Dendritic cell treated with granulocyte-macrophage colony-stimulating factor and Interleukin-4, amounts not matched to agents 40 ng/mL and 50 ng/mL, for 4 days (primary cell): ENCODE measurements at regions not wholly inside any gene's neighbourhood (a gene's known extent, or its start where the extent isn't known, plus 50 kb on each side); places are given as distances from the start of the nearest gene placed in this dataset.
"Not testable (repeated sequence)": the region's sequence is repeated elsewhere in the genome, so short reads cannot be mapped to it uniquely, and the experiment has no call there.

ENCODE experiments used
- H3K27ac Mint-ChIP-seq: one replicate; pipeline ENCODE4 v1.8.0; 2022; ENCODE audit warnings: mild to moderate bottlenecking, mixed read lengths
- H3K27me3 Mint-ChIP-seq: one replicate; pipeline ENCODE4 v1.8.0; 2022; ENCODE audit warnings: mild to moderate bottlenecking, mixed read lengths
- H3K36me3 Mint-ChIP-seq: one replicate; pipeline ENCODE4 v1.8.0; 2022; ENCODE audit warnings: low read depth, mixed read lengths
- H3K4me1 Mint-ChIP-seq: one replicate; pipeline ENCODE4 v1.8.0; 2022; ENCODE audit warnings: low read depth, mixed read lengths
- H3K4me3 Mint-ChIP-seq: one replicate; pipeline ENCODE4 v1.8.0; 2022; ENCODE audit warnings: mild to moderate bottlenecking, moderate library complexity, mixed read lengths
- H3K9me3 Mint-ChIP-seq: one replicate; pipeline ENCODE4 v1.8.0; 2022; ENCODE audit warnings: mixed read lengths
- intact Hi-C: fragments of 100-400 bp; cut with micrococcal nuclease; formaldehyde crosslinking; loops from one replicate; pipeline ENCODE4 v1.15.0; 2022

DNA sequence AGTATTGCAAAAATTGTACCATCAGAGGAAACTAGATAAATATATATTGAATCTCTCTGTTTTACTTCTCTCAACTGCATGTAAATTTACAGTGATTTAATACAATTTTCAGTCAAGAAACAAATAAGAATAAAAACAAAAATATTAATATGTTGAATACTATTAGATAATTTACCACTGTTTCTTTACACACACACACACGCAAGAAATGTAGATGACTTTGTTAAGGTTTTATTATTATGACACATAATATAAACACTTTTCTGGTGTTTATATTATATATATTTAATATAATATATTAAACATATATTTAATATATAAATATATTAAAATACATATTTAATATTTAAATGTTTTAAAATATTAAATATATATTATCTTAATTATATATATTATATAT lies 814.3 kb upstream of the CDH10 start:
- no peak overlapping the region for H3K27ac Mint-ChIP-seq
- no peaks in the 10 kb centered on the region for H3K4me1 Mint-ChIP-seq
- H3K9me3 Mint-ChIP-seq, result peaks cover 25% of the 10 kb centered on the region
- no peaks in the 10 kb centered on the region for H3K36me3 Mint-ChIP-seq
- intact Hi-C loops, result no loop called here
- no peak overlapping the region for H3K4me3 Mint-ChIP-seq
- no peaks in the 10 kb centered on the region for H3K27me3 Mint-ChIP-seq

DNA sequence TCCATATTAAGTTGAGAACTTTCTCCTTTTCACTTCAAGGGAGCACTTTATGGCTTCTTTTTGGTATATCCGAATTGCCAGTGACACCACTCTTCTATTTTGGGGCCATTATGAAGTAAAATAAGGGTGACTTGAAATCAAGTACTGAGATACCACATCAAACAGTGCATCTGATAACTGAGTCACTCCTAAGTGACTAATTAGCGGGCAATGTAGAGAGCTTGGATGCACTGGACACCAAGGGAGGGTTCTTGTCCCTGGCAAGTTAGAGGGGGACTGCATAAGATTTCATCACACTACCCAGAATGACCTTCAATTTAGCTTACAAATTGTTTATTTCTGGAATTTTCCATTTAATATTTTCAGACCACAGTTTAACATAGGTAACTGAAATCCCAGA lies 813.9 kb upstream of the CDH10 start:
- Mint-ChIP-seq H3K27ac (no peak overlapping the region), H3K9me3 (peaks cover 20% of the 10 kb centered on the region), H3K27me3 (no peaks in the 10 kb centered on the region), H3K36me3 (no peaks in the 10 kb centered on the region), H3K4me3 (no peak overlapping the region), H3K4me1 (no peaks in the 10 kb centered on the region)
- intact Hi-C loops, result no loop called here

DNA sequence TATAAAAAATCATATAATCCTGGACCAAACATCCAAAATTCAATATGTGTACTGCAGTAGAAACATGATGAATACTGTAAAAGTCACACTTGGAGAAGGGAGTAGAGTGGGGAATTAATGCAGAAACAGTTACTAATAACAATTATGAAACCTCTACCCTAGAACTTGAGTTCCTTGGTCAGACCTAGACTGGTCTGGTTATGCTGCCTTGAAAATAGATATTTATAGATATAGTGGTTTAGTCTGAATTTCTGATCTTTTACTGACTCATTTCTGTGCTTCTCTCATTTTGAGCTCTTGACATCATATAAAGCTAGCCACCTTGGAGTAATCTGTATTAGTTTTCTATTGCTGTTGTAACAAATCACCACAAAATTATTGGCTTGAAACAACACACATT lies 808.7 kb upstream of the CDH10 start:
- Mint-ChIP-seq H3K4me3 (no peak overlapping the region), H3K27me3 (no peaks in the 10 kb centered on the region), H3K36me3 (no peaks in the 10 kb centered on the region), H3K4me1 (no peaks in the 10 kb centered on the region), H3K9me3 (peaks cover 9% of the 10 kb centered on the region), H3K27ac (no peak overlapping the region)
- intact Hi-C loops, result no loop called here

DNA sequence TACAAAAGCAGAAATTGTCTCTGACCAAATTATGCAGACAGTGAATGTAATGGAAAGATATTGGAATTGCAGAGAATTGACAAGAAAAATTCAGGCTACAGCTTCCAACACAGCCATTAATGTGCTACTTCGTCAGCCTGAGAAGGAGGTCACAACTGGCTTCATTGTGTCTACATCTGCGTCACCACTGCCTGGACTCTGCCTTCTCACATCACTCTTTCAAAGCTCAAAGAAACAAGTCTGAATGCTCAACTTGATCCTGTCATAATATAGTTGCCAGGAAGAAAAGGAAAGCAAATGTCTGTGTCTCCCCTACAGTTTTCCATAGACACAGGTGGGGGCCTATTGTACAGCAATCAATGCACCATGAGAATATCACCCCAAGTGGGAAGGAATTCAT lies 806.5 kb upstream of the CDH10 start:
- intact Hi-C loops, result no loop called here

DNA sequence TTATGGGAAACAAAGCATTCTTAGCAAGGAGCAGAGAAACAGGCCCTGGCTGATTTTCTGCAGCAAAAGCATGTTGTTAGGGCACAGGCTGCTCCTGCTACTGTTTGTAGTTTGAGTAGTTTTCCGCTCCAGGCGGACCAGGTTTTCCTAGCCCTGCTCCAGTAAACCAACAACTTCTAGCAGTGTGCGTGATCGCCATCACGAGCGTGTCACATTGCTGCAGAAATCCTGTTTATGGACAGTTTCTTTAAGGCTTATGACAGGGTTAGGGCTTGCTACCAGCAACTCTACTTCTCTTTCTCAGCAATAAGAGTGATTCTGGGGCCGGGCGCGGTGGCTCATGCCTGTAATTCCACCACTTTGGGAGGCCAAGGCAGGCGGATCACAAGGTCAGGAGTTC lies 803.9 kb upstream of the CDH10 start:
- H3K4me3 Mint-ChIP-seq, result no peak overlapping the region

More for the DNA sequence above, 806.5 kb upstream of the CDH10 start:
- no peak overlapping the region for H3K4me3 Mint-ChIP-seq
- no peaks in the 10 kb centered on the region for H3K4me1 Mint-ChIP-seq
- H3K27me3 Mint-ChIP-seq, result no peaks in the 10 kb centered on the region
- H3K9me3 Mint-ChIP-seq, result peaks cover 9% of the 10 kb centered on the region
- no peak overlapping the region for H3K27ac Mint-ChIP-seq
- H3K36me3 Mint-ChIP-seq, result no peaks in the 10 kb centered on the region

DNA sequence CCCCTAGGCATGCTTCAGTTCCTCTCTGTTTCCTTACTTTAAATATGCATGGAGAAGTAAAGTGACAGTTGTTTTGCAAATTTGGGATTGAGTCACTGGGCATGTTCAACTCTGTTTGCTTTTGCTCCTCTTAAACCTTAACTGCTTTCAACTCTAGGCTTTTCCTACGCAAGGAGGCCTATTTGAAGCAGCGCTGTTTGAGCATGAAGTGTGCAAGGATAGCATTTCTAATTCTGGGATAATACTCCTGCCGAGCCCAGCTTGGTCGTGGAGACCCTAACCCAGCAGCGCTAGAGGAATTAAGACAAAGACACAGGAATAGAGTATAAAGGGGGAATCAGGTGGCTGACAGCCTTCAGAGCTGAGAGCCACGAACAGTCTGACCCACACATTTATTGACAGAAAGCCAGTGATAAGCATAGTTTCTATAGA lies 803.4 kb upstream of the CDH10 start:
- H3K9me3 Mint-ChIP-seq, result peaks cover 9% of the 10 kb centered on the region
- H3K4me1 Mint-ChIP-seq, result no peaks in the 10 kb centered on the region
- H3K27ac Mint-ChIP-seq, result no peak overlapping the region
- H3K36me3 Mint-ChIP-seq, result no peaks in the 10 kb centered on the region
- intact Hi-C loops, result no loop called here
- H3K4me3 Mint-ChIP-seq, result no peak overlapping the region
- no peaks in the 10 kb centered on the region for H3K27me3 Mint-ChIP-seq

More for the DNA sequence above, 803.9 kb upstream of the CDH10 start:
- intact Hi-C loops, result no loop called here
- Mint-ChIP-seq H3K9me3 (peaks cover 9% of the 10 kb centered on the region), H3K4me1 (no peaks in the 10 kb centered on the region), H3K27me3 (no peaks in the 10 kb centered on the region), H3K36me3 (no peaks in the 10 kb centered on the region), H3K27ac (no peak overlapping the region)

DNA sequence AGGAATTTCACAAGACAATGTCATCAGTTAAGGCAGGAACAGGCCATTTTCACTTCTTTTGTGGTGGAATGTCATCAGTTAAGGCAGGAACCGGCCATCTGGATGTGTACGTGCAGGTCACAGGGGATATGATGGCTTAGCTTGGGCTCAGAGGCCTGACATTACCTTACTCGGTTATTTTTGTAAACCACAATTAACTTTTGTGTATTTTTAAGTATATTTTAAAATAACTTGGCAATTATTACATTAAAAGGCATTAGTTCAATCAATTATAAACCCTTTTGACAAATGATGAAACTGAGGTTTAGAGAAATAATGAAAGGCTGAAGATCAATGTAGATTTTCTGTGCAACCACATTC lies 801.3 kb upstream of the CDH10 start:
- H3K27me3 Mint-ChIP-seq, H3K27ac Mint-ChIP-seq, H3K9me3 Mint-ChIP-seq, H3K4me1 Mint-ChIP-seq, H3K36me3 Mint-ChIP-seq, intact Hi-C loops, H3K4me3 Mint-ChIP-seq: not testable (repeated sequence)

DNA sequence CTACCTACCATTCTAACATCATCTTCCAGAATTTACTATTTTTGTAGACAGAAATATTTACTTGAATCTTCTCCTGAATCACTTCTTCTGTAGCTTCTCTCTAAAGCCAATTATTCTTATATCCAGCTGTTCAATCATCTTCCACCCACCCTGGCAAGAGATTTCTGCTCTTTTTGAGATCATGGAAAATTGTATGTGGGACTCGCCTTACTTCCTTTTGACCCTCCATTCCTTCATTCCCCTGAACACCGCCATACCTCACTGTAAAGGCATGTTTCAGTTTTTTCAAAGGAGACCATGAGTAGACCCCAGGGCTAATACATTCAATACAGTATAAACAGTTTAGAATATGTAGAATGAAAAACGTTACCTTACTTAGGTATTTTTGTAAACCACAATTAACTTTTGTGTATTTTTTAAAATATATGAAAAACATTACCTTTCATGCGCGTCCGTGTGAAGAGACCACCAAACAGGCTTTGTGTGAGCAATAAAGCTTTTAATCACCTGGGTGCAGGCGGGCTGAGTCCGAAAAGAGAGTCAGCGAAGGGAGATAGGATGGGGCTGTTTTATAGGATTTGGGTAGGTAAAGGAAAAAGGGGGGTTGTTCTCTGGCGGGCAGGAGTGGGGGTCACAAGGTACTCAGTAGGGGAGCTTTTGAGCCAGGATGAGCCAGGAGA lies 800.7 kb upstream of the CDH10 start:
- H3K9me3 Mint-ChIP-seq, H3K27me3 Mint-ChIP-seq, H3K36me3 Mint-ChIP-seq, H3K27ac Mint-ChIP-seq, H3K4me3 Mint-ChIP-seq, intact Hi-C loops, H3K4me1 Mint-ChIP-seq: not testable (repeated sequence)

DNA sequence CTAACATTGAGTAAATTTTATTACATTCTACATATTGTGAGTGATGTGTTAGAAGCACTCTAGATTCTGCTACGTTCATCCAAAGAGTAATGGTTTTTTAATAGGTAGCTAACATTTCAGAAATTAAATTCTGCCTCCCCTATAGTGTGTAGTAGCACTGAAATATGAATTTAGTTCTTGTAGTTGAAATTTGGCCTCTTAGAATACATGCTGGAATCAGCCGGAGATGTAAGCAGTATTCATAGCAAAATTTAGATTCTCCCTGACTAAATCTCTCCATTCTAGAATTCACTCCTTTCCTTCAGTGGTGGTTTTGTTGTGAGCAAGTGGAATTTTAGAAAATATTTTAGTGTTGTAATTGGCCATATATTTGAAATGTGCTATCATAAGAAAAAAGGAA lies 799.9 kb upstream of the CDH10 start:
- intact Hi-C loops, result no loop called here
- Mint-ChIP-seq H3K27me3 (no peaks in the 10 kb centered on the region), H3K27ac (no peak overlapping the region), H3K36me3 (no peaks in the 10 kb centered on the region), H3K9me3 (peaks cover 9% of the 10 kb centered on the region), H3K4me3 (no peak overlapping the region), H3K4me1 (no peaks in the 10 kb centered on the region)

DNA sequence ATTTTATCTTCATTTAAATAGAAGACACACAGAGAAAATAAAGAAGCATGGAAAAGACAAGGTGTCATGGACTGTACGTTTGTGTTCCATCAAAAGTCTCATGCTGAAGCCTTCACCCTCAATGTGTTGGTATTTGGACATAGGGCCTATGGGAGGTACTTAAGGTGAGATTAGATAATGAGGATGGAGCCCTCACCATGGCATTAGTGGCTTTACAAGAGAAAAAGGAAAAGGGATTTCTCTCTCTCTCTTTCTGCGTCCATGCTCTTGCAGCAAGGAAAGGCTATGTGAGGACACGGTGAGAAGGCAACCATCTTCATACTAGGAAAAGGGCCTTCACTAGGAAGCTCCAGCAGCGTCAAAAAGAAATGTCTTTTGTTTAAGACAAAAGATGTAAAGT lies 797.0 kb upstream of the CDH10 start:
- H3K27ac Mint-ChIP-seq, result no peak overlapping the region
- H3K36me3 Mint-ChIP-seq, result no peaks in the 10 kb centered on the region
- intact Hi-C loops, result no loop called here
- no peaks in the 10 kb centered on the region for H3K4me1 Mint-ChIP-seq
- H3K4me3 Mint-ChIP-seq, result no peak overlapping the region
- H3K27me3 Mint-ChIP-seq, result no peaks in the 10 kb centered on the region
- peaks cover 17% of the 10 kb centered on the region for H3K9me3 Mint-ChIP-seq

DNA sequence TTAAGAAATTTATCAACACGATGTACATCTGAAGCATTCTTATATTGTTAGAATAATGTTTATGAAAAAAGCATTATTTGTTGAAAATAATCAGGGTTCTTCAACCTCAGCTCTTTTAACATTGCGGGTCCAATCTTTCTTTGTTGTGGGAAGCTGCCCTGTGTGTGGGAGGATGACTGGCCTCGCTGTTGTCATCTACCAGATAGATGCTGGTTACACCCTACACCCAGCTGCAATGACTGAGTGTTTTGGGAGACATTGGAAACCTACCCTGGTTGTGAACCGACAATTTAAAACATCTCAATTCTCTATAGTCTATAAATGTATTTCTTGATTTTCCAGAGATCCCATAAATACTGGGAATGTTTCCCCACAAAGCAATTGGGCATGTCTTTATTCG lies 794.2 kb upstream of the CDH10 start:
- no peaks in the 10 kb centered on the region for H3K27me3 Mint-ChIP-seq
- no peak overlapping the region for H3K27ac Mint-ChIP-seq
- H3K36me3 Mint-ChIP-seq, result no peaks in the 10 kb centered on the region
- intact Hi-C loops, result no loop called here
- peaks cover 13% of the 10 kb centered on the region for H3K9me3 Mint-ChIP-seq
- no peak overlapping the region for H3K4me3 Mint-ChIP-seq
- no peaks in the 10 kb centered on the region for H3K4me1 Mint-ChIP-seq

DNA sequence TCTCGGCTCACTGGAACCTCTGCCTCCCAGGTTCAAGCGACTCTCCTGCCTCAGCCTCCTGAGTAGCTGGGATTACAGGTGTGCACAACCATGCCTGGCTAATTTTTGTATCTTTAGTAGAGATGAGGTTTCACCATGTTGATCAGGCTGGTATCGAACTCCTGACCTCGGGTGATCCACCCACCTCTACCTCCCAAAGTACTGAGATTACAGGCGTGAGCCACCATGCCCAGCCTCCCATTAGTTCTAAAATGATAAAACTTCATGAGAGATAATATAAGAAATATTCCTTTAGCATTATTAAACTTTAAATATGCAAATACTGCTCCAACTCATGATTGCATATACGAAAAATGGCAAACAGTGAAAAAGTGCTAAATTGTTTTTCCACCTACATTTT lies 793.6 kb upstream of the CDH10 start:
- H3K27me3 Mint-ChIP-seq, H3K27ac Mint-ChIP-seq, intact Hi-C loops, H3K4me3 Mint-ChIP-seq, H3K36me3 Mint-ChIP-seq, H3K4me1 Mint-ChIP-seq: not testable (repeated sequence)
- peaks cover 18% of the 10 kb centered on the region for H3K9me3 Mint-ChIP-seq

DNA sequence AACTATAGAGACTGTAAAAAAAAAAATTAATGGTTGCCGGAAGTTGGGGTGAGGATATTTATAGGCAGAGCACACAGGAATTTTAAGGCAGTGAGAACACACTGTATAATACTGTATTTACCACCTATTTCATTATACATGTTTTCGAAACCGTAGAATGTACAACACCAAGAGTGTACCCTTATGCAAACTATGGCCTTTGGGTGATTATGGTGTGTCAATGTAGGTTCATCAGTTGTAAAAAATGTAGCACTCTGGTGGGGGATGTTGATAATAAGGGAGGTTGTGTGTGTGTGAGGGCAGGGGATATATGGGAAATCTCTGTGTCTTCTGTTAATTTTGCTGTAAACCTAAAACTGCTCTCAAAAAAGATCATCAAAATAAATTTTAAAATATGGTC lies 791.7 kb upstream of the CDH10 start:
- H3K36me3 Mint-ChIP-seq, result no peaks in the 10 kb centered on the region
- no peaks in the 10 kb centered on the region for H3K4me1 Mint-ChIP-seq
- H3K27ac Mint-ChIP-seq, result no peak overlapping the region
- intact Hi-C loops, result no loop called here
- H3K4me3 Mint-ChIP-seq, result no peak overlapping the region
- no peaks in the 10 kb centered on the region for H3K27me3 Mint-ChIP-seq
- peaks cover 18% of the 10 kb centered on the region for H3K9me3 Mint-ChIP-seq

DNA sequence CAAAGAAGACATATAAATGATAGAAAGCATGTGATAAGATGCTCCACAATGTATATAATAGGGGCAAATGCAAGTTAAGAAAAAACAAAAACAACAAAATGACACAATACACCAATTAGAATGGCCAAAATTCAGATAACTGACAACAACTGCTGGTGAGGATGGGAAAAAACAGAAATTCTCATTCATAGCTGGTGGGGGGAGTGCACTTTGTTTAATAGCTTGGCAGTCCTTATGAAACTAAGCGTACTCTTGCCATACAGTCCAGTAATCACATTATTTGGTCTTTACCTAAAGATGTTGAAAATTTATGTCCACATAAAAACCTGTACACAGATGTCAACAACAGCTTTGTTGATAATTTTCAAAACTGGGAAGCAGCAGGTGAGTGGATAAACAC lies 791.1 kb upstream of the CDH10 start:
- intact Hi-C loops, result no loop called here
- Mint-ChIP-seq H3K27me3 (no peaks in the 10 kb centered on the region), H3K9me3 (peaks cover 18% of the 10 kb centered on the region), H3K4me1 (no peaks in the 10 kb centered on the region), H3K27ac (no peak overlapping the region), H3K36me3 (no peaks in the 10 kb centered on the region), H3K4me3 (no peak overlapping the region)

DNA sequence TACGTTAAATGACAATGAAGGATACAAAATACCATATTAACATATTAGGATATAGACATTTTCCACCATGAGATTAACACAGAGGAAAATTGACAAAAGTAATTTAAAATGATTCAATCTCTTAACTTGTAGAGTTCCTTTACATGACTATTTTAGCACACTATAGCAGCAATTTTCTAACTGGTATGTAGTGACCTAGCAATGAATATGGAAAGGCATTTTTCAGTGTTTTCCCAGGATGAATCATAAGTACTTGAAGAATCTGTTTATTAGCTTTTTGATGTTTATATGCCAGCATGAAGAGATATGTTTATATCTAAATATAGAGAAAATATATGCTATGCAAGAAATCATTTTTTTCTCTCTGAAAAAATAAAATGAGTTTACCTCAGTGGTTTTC lies 782.5 kb upstream of the CDH10 start:
- intact Hi-C loops, result no loop called here
- no peaks in the 10 kb centered on the region for H3K27me3 Mint-ChIP-seq
- H3K4me1 Mint-ChIP-seq, result no peaks in the 10 kb centered on the region
- no peak overlapping the region for H3K4me3 Mint-ChIP-seq
- no peak overlapping the region for H3K27ac Mint-ChIP-seq
- H3K9me3 Mint-ChIP-seq, result no peaks in the 10 kb centered on the region
- H3K36me3 Mint-ChIP-seq, result no peaks in the 10 kb centered on the region
